HCT116 (cell line): ENCODE measurements at regions not wholly inside any gene's neighbourhood (a gene's known extent, or its start where the extent isn't known, plus 50 kb on each side); places are given as distances from the start of the nearest gene placed in this dataset.

Experiments used
- ATAC-seq: fragments of 200-7000 bp; cut with Tn5 transposase; 2 replicates; pipeline ENCODE4 v1.9.1; 2020; ENCODE audit warnings: mild to moderate bottlenecking, moderate library complexity
- BruUV-seq: library from RNA; stranded (reverse); fragments of 400-500 nt; replicated peaks from 2 replicates; lab custom pipeline; 2021; lab: Mats Ljungman, UMichigan
- CTCF ChIA-PET: fragments of 300-600 bp; sonication (Branson Sonifier 250); formaldehyde crosslinking; loops from one replicate; lab custom pipeline; 2021; ENCODE audit warnings: antibody characterized with exemption; lab: Charles Lee
- POLR2A ChIA-PET: fragments of 300-600, 350-600 bp; sonication (Branson Sonifier 250); formaldehyde crosslinking; loops from one replicate; lab custom pipeline; 2021; ENCODE audit warnings: antibody characterized with exemption; lab: Charles Lee
- RAD21 ChIA-PET, 2 experiments: fragments of 300-600 bp; sonication (Branson Sonifier 250); formaldehyde crosslinking; loops; one replicate each; lab custom pipeline; 2023; ENCODE audit warnings: low total read pairs in 2 of 2; ENCODE audit not compliant: uncharacterized antibody in 2 of 2, unreplicated experiment in 2 of 2, low non-redundant PET in 1 of 2; lab: Charles Lee
- DNase-seq: peaks from one replicate; pipeline ENCODE4 v3.0.0-alpha.2; 2010; ENCODE audit warnings: low read depth, low spot score
- H2AFZ ChIP-seq: fragments of 200-600 bp; shearing (Covaris generic), sonication (generic); 2 replicates; pipeline ENCODE4 v1.6.1; 2017; ENCODE audit warnings: low read depth, mixed run types, mixed read lengths, antibody characterized with exemption, low read length; ENCODE audit not compliant: poor library complexity, severe bottlenecking
- H3K27ac ChIP-seq: 2 replicates; pipeline ENCODE4 v1.5.1; 2012; ENCODE audit warnings: low read depth, low read length
- H3K27me3 ChIP-seq: fragments of 200-600 bp; sonication (generic); 2 replicates; pipeline ENCODE4 v1.6.1; 2016; ENCODE audit warnings: mixed run types, low read length, mixed read lengths; ENCODE audit not compliant: insufficient read depth
- H3K36me3 ChIP-seq, 2 experiments: fragments of 200-500 bp in 1 of 2; fragments of 200-600 bp in 1 of 2; sonication (Bioruptor generic) in 1 of 2; sonication (generic) in 1 of 2; 2 replicates each; pipeline versions ENCODE4 v1.5.1 to v1.6.1; 2014 to 2016; ENCODE audit warnings: low read length in 2 of 2, inconsistent platforms in 1 of 2, mixed read lengths in 1 of 2, mixed run types in 1 of 2; ENCODE audit not compliant: insufficient read depth in 2 of 2, control insufficient read depth in 1 of 2
- H3K4me1 ChIP-seq, 2 experiments: fragments of 200-600 bp in 1 of 2; sonication (generic) in 1 of 2; 2 replicates each; pipeline versions ENCODE4 v1.5.1 to v1.6.1; 2012 to 2017; ENCODE audit warnings: low read length in 2 of 2, inconsistent platforms in 1 of 2, mild to moderate bottlenecking in 1 of 2, mixed read lengths in 1 of 2, mixed run types in 1 of 2, moderate library complexity in 1 of 2; ENCODE audit not compliant: insufficient read depth in 2 of 2, control insufficient read depth in 1 of 2
- H3K4me2 ChIP-seq: fragments of 200-600 bp; sonication (generic); 2 replicates; pipeline ENCODE4 v1.6.1; 2017; ENCODE audit warnings: mixed run types, low read length, mixed read lengths
- H3K4me3 ChIP-seq, 2 experiments: fragments of 200-600 bp in 1 of 2; sonication (generic) in 1 of 2; replicated peaks in 1 of 2; 2 replicates each; pipeline ENCODE4 v1.5.1; 2011 to 2016; ENCODE audit warnings: low read length in 2 of 2, control low read depth in 1 of 2, low read depth in 1 of 2, mild to moderate bottlenecking in 1 of 2, mixed read lengths in 1 of 2, mixed run types in 1 of 2
- H3K79me2 ChIP-seq: fragments of 200-600 bp; sonication (generic); 2 replicates; pipeline ENCODE4 v1.6.1; 2017; ENCODE audit warnings: mild to moderate bottlenecking, mixed run types, low read length, moderate library complexity, mixed read lengths; ENCODE audit not compliant: insufficient read depth
- H3K9ac ChIP-seq: fragments of 200-600 bp; sonication (generic); 2 replicates; pipeline ENCODE4 v1.6.1; 2016; ENCODE audit warnings: low read length, mixed read lengths
- H3K9me2 ChIP-seq: fragments of 200-600 bp; sonication (generic), shearing (Covaris generic); 2 replicates; pipeline ENCODE4 v1.6.1; 2017; ENCODE audit warnings: mixed run types, mild to moderate bottlenecking, moderate library complexity; ENCODE audit not compliant: insufficient read depth
- H3K9me3 ChIP-seq, 2 experiments: fragments of 200-500 bp in 1 of 2; fragments of 200-600 bp in 1 of 2; sonication (Bioruptor generic) in 1 of 2; sonication (generic) in 1 of 2; 2 replicates each; pipeline ENCODE4 v1.6.1; 2014 to 2017; ENCODE audit warnings: low read length in 2 of 2, mixed read lengths in 2 of 2, inconsistent platforms in 1 of 2, low read depth in 1 of 2, mild to moderate bottlenecking in 1 of 2, mixed run types in 1 of 2, moderate library complexity in 1 of 2; ENCODE audit not compliant: control insufficient read depth in 1 of 2, insufficient read depth in 1 of 2
- H4K20me1 ChIP-seq: fragments of 200-600 bp; sonication (generic), shearing (Covaris generic); 2 replicates; pipeline ENCODE4 v1.6.1; 2017; ENCODE audit warnings: mixed run types, mild to moderate bottlenecking, moderate library complexity; ENCODE audit not compliant: insufficient read depth
- CBX3 ChIP-seq: IDR thresholded peaks from 2 replicates; pipeline ENCODE4 v1.6.1; 2012; ENCODE audit warnings: low read depth
- REST ChIP-seq: IDR thresholded peaks from 2 replicates; pipeline ENCODE4 v1.6.1; 2012; ENCODE audit warnings: low read depth
- SIN3A ChIP-seq: IDR thresholded peaks from 2 replicates; pipeline ENCODE4 v1.6.1; 2012; ENCODE audit warnings: low read depth
- SP1 ChIP-seq: IDR thresholded peaks from 2 replicates; pipeline ENCODE4 v1.6.1; 2012; ENCODE audit warnings: low read depth
- TCF7L2 ChIP-seq: IDR thresholded peaks from 2 replicates; pipeline ENCODE4 v1.7.0; 2011; ENCODE audit warnings: borderline replicate concordance, inconsistent platforms; ENCODE audit not compliant: insufficient read depth, insufficient read length; ENCODE audit errors: extremely low read depth
- intact Hi-C: fragments of 100-400 bp; cut with micrococcal nuclease; formaldehyde crosslinking; loops from 2 replicates; pipeline ENCODE4 v1.10.0; 2022
- TF ChIP-seq, protein P1 (sequence below): IDR thresholded peaks from 2 replicates; pipeline ENCODE4 v1.6.1; 2011; ENCODE audit warnings: mild to moderate bottlenecking, low read length, moderate library complexity; ENCODE audit not compliant: insufficient replicate concordance; ENCODE audit errors: extremely low read depth

DNA sequence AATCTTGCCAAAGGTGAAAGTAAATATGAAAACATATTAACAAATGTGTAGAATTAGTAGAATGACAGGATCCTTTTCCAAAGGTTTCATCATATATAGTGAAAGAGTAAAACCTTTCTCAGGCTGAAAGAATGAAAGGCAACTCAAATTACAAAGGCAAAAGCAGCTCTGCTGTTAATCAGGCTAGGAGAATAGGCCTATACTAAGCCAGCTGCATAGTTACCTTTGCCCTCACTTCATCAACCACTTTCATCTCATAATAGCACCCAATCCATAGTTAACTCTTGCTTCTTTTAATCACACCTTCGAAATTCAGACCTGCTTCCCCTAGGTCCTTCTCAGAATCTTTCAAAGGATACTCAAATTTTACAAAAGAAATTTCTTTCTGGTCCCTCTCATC lies 1167.6 kb upstream of the ATXN8OS start:
- no peak for DNase-seq
- no peak overlapping the region for H3K4me3 ChIP-seq
- no peak overlapping the region for H3K9ac ChIP-seq
- no TSS peak for BruUV-seq
- no peaks in the 10 kb centered on the region for H3K27me3 ChIP-seq
- intact Hi-C loops: no loop called here
- H3K79me2 ChIP-seq: no peaks in the 10 kb centered on the region
- H3K36me3 ChIP-seq: no peaks in the 10 kb centered on the region
- no peak overlapping the region for H3K27ac ChIP-seq
- TF ChIP-seq SP1 (no peak), SIN3A (no peak), TCF7L2 (no peak), REST (no peak), CBX3 (no peak)
- TF ChIP-seq, protein P1, sequence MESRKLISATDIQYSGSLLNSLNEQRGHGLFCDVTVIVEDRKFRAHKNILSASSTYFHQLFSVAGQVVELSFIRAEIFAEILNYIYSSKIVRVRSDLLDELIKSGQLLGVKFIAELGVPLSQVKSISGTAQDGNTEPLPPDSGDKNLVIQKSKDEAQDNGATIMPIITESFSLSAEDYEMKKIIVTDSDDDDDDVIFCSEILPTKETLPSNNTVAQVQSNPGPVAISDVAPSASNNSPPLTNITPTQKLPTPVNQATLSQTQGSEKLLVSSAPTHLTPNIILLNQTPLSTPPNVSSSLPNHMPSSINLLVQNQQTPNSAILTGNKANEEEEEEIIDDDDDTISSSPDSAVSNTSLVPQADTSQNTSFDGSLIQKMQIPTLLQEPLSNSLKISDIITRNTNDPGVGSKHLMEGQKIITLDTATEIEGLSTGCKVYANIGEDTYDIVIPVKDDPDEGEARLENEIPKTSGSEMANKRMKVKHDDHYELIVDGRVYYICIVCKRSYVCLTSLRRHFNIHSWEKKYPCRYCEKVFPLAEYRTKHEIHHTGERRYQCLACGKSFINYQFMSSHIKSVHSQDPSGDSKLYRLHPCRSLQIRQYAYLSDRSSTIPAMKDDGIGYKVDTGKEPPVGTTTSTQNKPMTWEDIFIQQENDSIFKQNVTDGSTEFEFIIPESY: no peak
- TF ChIP-seq, all 23 proteins: peak for 0
- RAD21 ChIA-PET: no interaction called here
- no peaks in the 10 kb centered on the region for H4K20me1 ChIP-seq
- no peak overlapping the region for H2AFZ ChIP-seq
- POLR2A ChIA-PET: no interaction called here
- ATAC-seq: no peak
- H3K9me3 ChIP-seq: peaks cover 0 to 3% of the 10 kb centered on the region in 2 experiments; a peak in 1 of 4 replicates
- H3K9me2 ChIP-seq: no peaks in the 10 kb centered on the region
- H3K4me1 ChIP-seq: no peaks in the 10 kb centered on the region
- H3K4me2 ChIP-seq: no peak overlapping the region
- CTCF ChIA-PET: no interaction called here
